A549 (cell line): ENCODE measurements at regions not wholly inside any gene's neighbourhood (a gene's known extent, or its start where the extent isn't known, plus 50 kb on each side); places are given as distances from the start of the nearest gene placed in this dataset.

Source experiments
- ATAC-seq, 2 experiments: fragments of 200-7000 bp in 1 of 2; fragments of >200 bp in 1 of 2; cut with Nextera tagmentation in 1 of 2; cut with Tn5 transposase in 1 of 2; 3 replicates each; pipeline versions ENCODE4 v1.8.0 to v1.9.1; 2018 to 2020; ENCODE audit warnings: mild to moderate bottlenecking in 1 of 2, moderate library complexity in 1 of 2
- CTCF ChIA-PET: fragments of 300-600 bp; sonication (Branson Sonifier 250); formaldehyde crosslinking; extraction: SDS; loops from one replicate; lab custom pipeline; 2021; ENCODE audit warnings: antibody characterized with exemption, inconsistent platforms; lab: Yijun Ruan, JAX
- POLR2A ChIA-PET: fragments of 350-600 bp; formaldehyde crosslinking; extraction: SDS; loops from one replicate; lab custom pipeline; 2021; ENCODE audit warnings: antibody characterized with exemption, inconsistent platforms; lab: Yijun Ruan, JAX
- DNase-seq, 2 experiments: peaks; one replicate each; pipeline versions ENCODE4 v3.0.0 to v3.0.0-alpha.2; 2011 to 2016; ENCODE audit warnings: low read depth in 1 of 2, low spot score in 1 of 2
- FAIRE-seq: peaks from 2 replicates; lab custom pipeline; 2011; peaks lifted over from hg19 to GRCh38; lab: Jason Lieb, UNC
- H3K27ac ChIP-seq, 2 experiments: fragments of >200 bp; sonication (Bioruptor Twin); formaldehyde crosslinking; 3 replicates each; pipeline ENCODE4 v1.5.1; 2016 to 2017
- H3K4me1 ChIP-seq: fragments of >200 bp; sonication (Bioruptor Twin); formaldehyde crosslinking; 3 replicates; pipeline ENCODE4 v1.6.1; 2016
- H3K4me2 ChIP-seq: fragments of >200 bp; sonication (Bioruptor Twin); formaldehyde crosslinking; 3 replicates; pipeline ENCODE4 v1.6.1; 2016
- H3K4me3 ChIP-seq: fragments of >200 bp; sonication (Bioruptor Twin); formaldehyde crosslinking; 3 replicates; pipeline ENCODE4 v1.5.1; 2016
- H3K9me3 ChIP-seq: fragments of >200 bp; sonication (Bioruptor Twin); formaldehyde crosslinking; 3 replicates; pipeline ENCODE4 v1.6.1; 2016
- BCL3 ChIP-seq: fragments of >200 bp; sonication (Bioruptor Twin); formaldehyde crosslinking; IDR thresholded peaks from 3 replicates; pipeline ENCODE4 v1.6.1; 2016
- CBX2 ChIP-seq: fragments of 200-600 bp; sonication (generic); IDR thresholded peaks from 2 replicates; pipeline ENCODE4 v1.6.1; 2016; ENCODE audit warnings: low read depth, mild to moderate bottlenecking, borderline replicate concordance
- CBX8 ChIP-seq: fragments of 200-600 bp; sonication (generic); IDR thresholded peaks from 2 replicates; pipeline ENCODE4 v1.6.1; 2016
- CEBPB ChIP-seq, 2 experiments: fragments of >200 bp in 1 of 2; sonication (Bioruptor Twin) in 1 of 2; formaldehyde crosslinking in 1 of 2; IDR thresholded peaks; 2 replicates each; pipeline ENCODE4 v1.6.1; 2012 to 2016
- E2F6 ChIP-seq: IDR thresholded peaks from 2 replicates; pipeline ENCODE4 v1.6.1; 2012; ENCODE audit warnings: low read depth, borderline replicate concordance
- EHMT2 ChIP-seq: fragments of 200-600 bp; sonication (generic); IDR thresholded peaks from 2 replicates; pipeline ENCODE4 v1.6.1; 2016; ENCODE audit warnings: antibody characterized with exemption, low read depth, mild to moderate bottlenecking, moderate library complexity
- FOSB ChIP-seq: fragments of 250-450 bp; sonication (Bioruptor Pico); IDR thresholded peaks from 2 replicates; pipeline ENCODE4 v1.5.0; 2020; ENCODE audit warnings: mild to moderate bottlenecking, moderate library complexity
- GATA3 ChIP-seq: IDR thresholded peaks from 2 replicates; pipeline ENCODE4 v1.6.1; 2012; ENCODE audit warnings: borderline replicate concordance
- HDAC2 ChIP-seq: fragments of 200-600 bp; sonication (generic); IDR thresholded peaks from 2 replicates; pipeline ENCODE4 v1.6.1; 2016
- HES2 ChIP-seq: fragments of >200 bp; sonication (Bioruptor Twin); formaldehyde crosslinking; IDR thresholded peaks from 2 replicates; pipeline ENCODE4 v1.6.1; 2016
- HMGXB4 ChIP-seq: fragments of 250-450 bp; sonication (Bioruptor Pico); IDR thresholded peaks from 2 replicates; pipeline ENCODE4 v1.5.0; 2021; ENCODE audit warnings: mild to moderate bottlenecking, moderate library complexity, borderline replicate concordance
- HOXB13 ChIP-seq: fragments of 250-450 bp; sonication (Bioruptor Pico); IDR thresholded peaks from 2 replicates; pipeline ENCODE4 v1.5.0; 2020; ENCODE audit warnings: low read depth, mild to moderate bottlenecking, moderate library complexity
- JUN ChIP-seq, 2 experiments: fragments of >200 bp; sonication (Bioruptor Twin); formaldehyde crosslinking; IDR thresholded peaks; 2 replicates in 1 of 2; 3 replicates in 1 of 2; pipeline ENCODE4 v1.6.1; 2016 to 2017
- JUNB ChIP-seq: fragments of >200 bp; sonication (Bioruptor Twin); formaldehyde crosslinking; IDR thresholded peaks from 2 replicates; pipeline ENCODE4 v1.6.1; 2016
- KDM1A ChIP-seq: fragments of 200-600 bp; sonication (generic); IDR thresholded peaks from 2 replicates; pipeline ENCODE4 v1.6.1; 2016; ENCODE audit warnings: low read depth, mild to moderate bottlenecking
- KDM5A ChIP-seq: fragments of 200-600 bp; sonication (generic); IDR thresholded peaks from 2 replicates; pipeline ENCODE4 v1.6.1; 2016; ENCODE audit warnings: antibody characterized with exemption, mild to moderate bottlenecking
- MAFK ChIP-seq: fragments of 450-650 bp; IDR thresholded peaks from 2 replicates; pipeline ENCODE4 v1.6.1; 2014; ENCODE audit not compliant: partially characterized antibody
- NFE2L2 ChIP-seq: fragments of 150-350 bp; conservative IDR thresholded peaks from 2 replicates; pipeline ENCODE4 v1.6.1; 2014; ENCODE audit warnings: low read length
- NPAS2 ChIP-seq: fragments of 250-450 bp; sonication (Bioruptor Pico); IDR thresholded peaks from 2 replicates; pipeline ENCODE4 v1.8.0; 2022; ENCODE audit warnings: mild to moderate bottlenecking, moderate library complexity, borderline replicate concordance
- PBX3 ChIP-seq: IDR thresholded peaks from 2 replicates; pipeline ENCODE4 v1.6.1; 2012
- PHF8 ChIP-seq: fragments of 200-600 bp; sonication (generic); IDR thresholded peaks from 2 replicates; pipeline ENCODE4 v1.6.1; 2016; ENCODE audit warnings: low read depth, mild to moderate bottlenecking, antibody characterized with exemption, moderate library complexity, borderline replicate concordance
- POLR2A ChIP-seq: IDR thresholded peaks from 2 replicates; pipeline ENCODE4 v1.6.1; 2012; ENCODE audit warnings: mild to moderate bottlenecking, low read length
- RAD21 ChIP-seq, 2 experiments: fragments of >200 bp in 1 of 2; sonication (Bioruptor Twin) in 1 of 2; formaldehyde crosslinking in 1 of 2; IDR thresholded peaks in 1 of 2; conservative IDR thresholded peaks in 1 of 2; 2 replicates in 1 of 2; 3 replicates in 1 of 2; pipeline ENCODE4 v1.6.1; 2012 to 2018; ENCODE audit warnings: inconsistent platforms in 1 of 2
- RARB ChIP-seq: fragments of 250-450 bp; sonication (Bioruptor Pico); IDR thresholded peaks from 2 replicates; pipeline ENCODE4 v1.8.0; 2021; ENCODE audit warnings: mild to moderate bottlenecking, moderate library complexity
- RCOR1 ChIP-seq: fragments of 150-350 bp; IDR thresholded peaks from 2 replicates; pipeline ENCODE4 v1.6.1; 2014; ENCODE audit warnings: antibody characterized with exemption, low read length, low read depth
- RNF2 ChIP-seq: fragments of 200-600 bp; sonication (generic); IDR thresholded peaks from 2 replicates; pipeline ENCODE4 v1.6.1; 2016; ENCODE audit warnings: low read depth, mild to moderate bottlenecking, antibody characterized with exemption, moderate library complexity, borderline replicate concordance
- TP53 ChIP-seq: fragments of 250-450 bp; sonication (Bioruptor Pico); IDR thresholded peaks from 2 replicates; pipeline ENCODE4 v1.5.0; 2021; ENCODE audit warnings: mild to moderate bottlenecking, moderate library complexity
- ZNF302 ChIP-seq: fragments of 250-450 bp; sonication (Bioruptor Pico); IDR thresholded peaks from 2 replicates; pipeline ENCODE4 v1.9.0; 2021; ENCODE audit warnings: inconsistent platforms, mild to moderate bottlenecking, moderate library complexity
- ZSCAN20 ChIP-seq: fragments of 250-450 bp; sonication (Bioruptor Pico); IDR thresholded peaks from 2 replicates; pipeline ENCODE4 v1.8.0; 2022; ENCODE audit warnings: mild to moderate bottlenecking, moderate library complexity
- WGBS: methylation state at CpG from one replicate; pipeline ENCODE4 v1.1.6; 2017; ENCODE audit errors: missing lambda C conversion rate; 5-methylcytosine and 5-hydroxymethylcytosine counted together
- TF ChIP-seq, protein P1 (sequence below): IDR thresholded peaks from 2 replicates; pipeline ENCODE4 v1.6.1; 2012

GRCh38 chr13:108087810-108088209, 127.5 kb downstream of the LIG4 start:
- ATAC-seq: no peak
- TF ChIP-seq, protein P1, sequence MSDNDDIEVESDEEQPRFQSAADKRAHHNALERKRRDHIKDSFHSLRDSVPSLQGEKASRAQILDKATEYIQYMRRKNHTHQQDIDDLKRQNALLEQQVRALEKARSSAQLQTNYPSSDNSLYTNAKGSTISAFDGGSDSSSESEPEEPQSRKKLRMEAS: no peak
- no peak for TF ChIP-seq GATA3
- TF ChIP-seq RARB (CRISPR knock-in tag): no peak
- no peak for TF ChIP-seq MAFK
- no peak for TF ChIP-seq RCOR1
- no peak for TF ChIP-seq CBX8
- TF ChIP-seq KDM5A: no peak
- no peak for TF ChIP-seq EHMT2
- TF ChIP-seq NPAS2 (CRISPR knock-in tag): no peak
- TF ChIP-seq HDAC2: no peak
- TF ChIP-seq HES2: no peak
- no peak for TF ChIP-seq TP53 (CRISPR knock-in tag)
- ChIA-PET CTCF (no interaction called here), POLR2A (no interaction called here)
- Histone ChIP-seq H3K27ac (no peak overlapping the region), H3K4me3 (no peak overlapping the region), H3K9me3 (no peaks in the 10 kb centered on the region), H3K4me2 (no peak overlapping the region), H3K4me1 (no peaks in the 10 kb centered on the region)
- no peak for DNase-seq
- 4% methylated on average over 3 of the region's 3 CpGs for WGBS
- FAIRE-seq: no peak

DNA sequence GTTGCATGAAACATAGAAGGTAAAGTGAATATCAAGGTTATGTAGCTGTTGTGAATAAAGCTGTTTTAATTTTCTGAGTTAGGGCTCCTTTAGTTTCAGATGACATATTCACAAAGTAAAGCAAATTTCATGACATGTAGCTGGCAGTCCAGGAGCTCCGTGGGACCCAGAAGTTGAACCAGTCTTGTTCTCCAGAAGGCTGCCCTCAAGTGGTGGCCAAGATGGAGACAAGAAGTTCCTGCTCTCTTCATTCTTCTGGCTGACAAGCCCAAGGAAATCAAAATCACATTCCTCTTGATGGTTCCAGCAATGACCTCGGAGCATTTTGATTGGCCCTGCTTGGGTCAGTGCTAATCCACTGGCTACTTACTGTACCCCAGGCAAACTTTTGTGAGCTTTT, 128.7 kb downstream of the LIG4 start:
- CTCF ChIA-PET: interaction anchor here (0.8 kb wide), 1 partner anchor 73 kb away, joined by 3 read pairs; no protein-coding TSS in a partner anchor
- no peak overlapping the region for H3K27ac ChIP-seq
- FAIRE-seq (no peak), ATAC-seq (no peak)
- H3K4me2 ChIP-seq: no peak overlapping the region
- H3K4me3 ChIP-seq: no peak overlapping the region
- no peaks in the 10 kb centered on the region for H3K9me3 ChIP-seq
- H3K4me1 ChIP-seq: no peaks in the 10 kb centered on the region
- TF ChIP-seq RAD21 (conservative IDR thresholded peaks at IDR 0.05 in 1 of 2, IDR thresholded peaks at IDR 0.05 in 1 of 2) (0 out of 5 replicates have a peak, but pooled peaks of 1 of the 2 experiments have one; percentile 8), CEBPB (IDR thresholded peaks at IDR 0.05) (no peak)
- TF ChIP-seq, all 56 proteins: peak for 1
- POLR2A ChIA-PET: no interaction called here
- peak in 1 of 2 experiments; percentile 22 for DNase-seq
- WGBS: 6% methylated on average over 2 of the region's 2 CpGs

- Histone ChIP-seq H3K9me3 (no peaks in the 10 kb centered on the region), H3K27ac (no peak overlapping the region), H3K4me2 (no peak overlapping the region), H3K4me3 (no peak overlapping the region), H3K4me1 (no peaks in the 10 kb centered on the region)
- POLR2A ChIA-PET: no interaction called here
- no peak for DNase-seq
- CTCF ChIA-PET: no interaction called here
- TF ChIP-seq HMGXB4 (CRISPR knock-in tag): no peak
- TF ChIP-seq RNF2: no peak
- no peak for TF ChIP-seq RCOR1
- no peak for TF ChIP-seq KDM1A
- no peak for TF ChIP-seq ZSCAN20 (CRISPR knock-in tag)
- TF ChIP-seq POLR2A: no peak
- no peak for TF ChIP-seq PHF8
- no peak for TF ChIP-seq HOXB13 (CRISPR knock-in tag)
- TF ChIP-seq HES2: no peak
- no peak for TF ChIP-seq BCL3
- no peak for TF ChIP-seq CBX2
- no peak for TF ChIP-seq JUNB
- TF ChIP-seq JUN (IDR thresholded peaks at IDR 0.05): no peak
- TF ChIP-seq, protein P1: no peak
- TF ChIP-seq NFE2L2: no peak
- TF ChIP-seq ZNF302 (CRISPR knock-in tag): no peak
- no peak for TF ChIP-seq E2F6
- no peak for TF ChIP-seq FOSB (CRISPR knock-in tag)
- no peak for TF ChIP-seq PBX3
- TF ChIP-seq NPAS2 (CRISPR knock-in tag): no peak
- 21% methylated on average over 3 of the region's 3 CpGs for WGBS
- no peak for FAIRE-seq
- no peak for ATAC-seq
Observed at GRCh38 chr13:108084840-108085239, 130.5 kb downstream of the LIG4 start.
